DMS53 treated with DMSO at 0.1 percent for 48 hours (cell line): ENCODE measurements at regions not wholly inside any gene's neighbourhood (a gene's known extent, or its start where the extent isn't known, plus 50 kb on each side); places are given as distances from the start of the nearest gene placed in this dataset.
"Not testable (repeated sequence)": the region's sequence is repeated elsewhere in the genome, so short reads cannot be mapped to it uniquely, and the experiment has no call there.

Source experiments
- DNase-seq: peaks from one replicate; lab custom pipeline; 2025; ENCODE audit not compliant: unreplicated experiment; lab: John Stamatoyannopoulos, UW

DNA sequence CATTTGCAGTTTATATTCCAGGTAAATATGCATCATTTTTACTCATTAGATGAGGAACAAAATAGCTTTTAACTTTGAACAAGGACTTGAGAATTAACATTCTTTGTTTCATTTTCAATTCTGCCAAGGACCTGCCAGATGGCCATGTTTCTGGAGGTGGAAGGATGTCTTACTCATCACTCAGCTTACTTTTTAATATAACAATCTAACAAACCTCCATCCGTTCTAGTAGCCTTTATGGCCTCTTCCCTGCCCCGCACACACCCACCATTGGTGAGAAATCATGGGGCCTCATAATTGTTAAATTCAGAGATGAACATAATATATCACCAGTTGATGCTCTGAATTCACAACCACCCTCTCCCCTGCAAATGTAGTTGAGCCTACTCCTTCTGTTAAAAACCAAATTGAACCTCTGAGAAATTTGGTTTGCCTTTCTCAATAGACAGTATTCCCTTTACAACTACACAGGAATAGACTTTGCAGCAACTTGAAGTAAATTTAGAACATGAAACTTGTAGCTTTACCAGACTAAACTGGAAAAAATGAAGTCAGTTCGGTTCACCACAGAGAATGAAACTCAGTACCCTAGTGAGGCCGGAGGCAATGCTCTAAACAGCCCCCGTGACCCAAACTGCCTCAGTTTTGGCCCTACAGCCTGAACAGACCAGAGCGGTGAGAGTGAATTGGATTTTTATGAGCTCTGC, 50.1 kb upstream of the ACSL4 start:
- DNase-seq = no peak

DNA sequence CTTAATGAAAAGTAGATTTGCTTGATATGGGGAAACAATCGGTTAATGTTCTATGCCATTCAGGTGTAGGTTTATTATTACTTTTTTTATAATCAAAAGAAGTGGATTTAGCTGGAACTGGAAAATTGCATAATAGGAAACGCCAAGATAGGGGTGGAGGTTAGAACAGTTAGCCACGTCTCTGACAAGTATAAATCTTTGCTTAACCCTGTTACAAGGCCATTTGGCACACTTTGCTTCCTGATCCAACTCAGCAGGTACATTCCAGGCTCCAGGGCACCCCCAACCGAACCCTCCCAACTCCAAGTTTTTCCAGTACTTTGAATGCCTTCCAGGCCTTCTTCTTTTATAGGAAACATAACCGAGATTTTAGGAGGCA, 50.6 kb upstream of the ACSL4 start:
- no peak for DNase-seq

DNA sequence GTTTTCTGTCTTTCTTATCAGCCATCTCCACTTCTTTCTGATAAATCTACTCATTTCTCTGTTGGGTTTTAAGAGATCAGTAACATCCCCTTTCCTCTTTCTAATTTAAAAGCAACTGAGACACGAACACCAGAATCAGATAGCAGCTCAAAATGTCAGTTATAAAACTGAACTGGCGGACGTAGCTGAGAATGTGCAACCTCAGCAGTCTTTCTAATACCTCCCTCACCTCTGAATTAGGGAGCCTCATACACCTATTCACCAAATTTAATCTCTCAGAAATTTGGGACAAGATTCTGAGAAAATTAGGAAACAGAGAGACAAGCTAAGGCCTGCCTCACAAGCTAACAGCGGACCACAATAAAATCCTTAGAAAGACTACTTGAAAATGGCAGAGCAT, 52.0 kb upstream of the ACSL4 start:
- DNase-seq = no peak

DNA sequence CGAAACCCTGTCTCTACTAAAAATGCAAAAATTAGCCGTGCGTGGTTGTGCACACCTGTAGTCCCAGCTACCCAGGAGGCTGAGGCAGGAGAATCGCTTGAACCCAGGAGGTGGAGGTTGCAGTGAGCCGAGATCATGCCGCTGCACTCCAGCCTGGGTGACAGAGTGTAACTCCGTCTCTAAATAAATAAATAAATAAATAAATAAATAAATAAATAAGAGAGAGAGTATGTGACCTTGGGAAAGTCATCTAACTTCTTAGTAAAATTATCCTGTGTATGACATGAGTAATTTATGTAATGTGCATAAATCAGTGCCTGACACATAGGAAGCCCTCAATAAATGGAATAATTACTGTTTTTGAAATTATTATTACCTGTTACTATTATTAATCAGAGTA, 57.5 kb upstream of the ACSL4 start:
- DNase-seq = not testable (repeated sequence)

DNA sequence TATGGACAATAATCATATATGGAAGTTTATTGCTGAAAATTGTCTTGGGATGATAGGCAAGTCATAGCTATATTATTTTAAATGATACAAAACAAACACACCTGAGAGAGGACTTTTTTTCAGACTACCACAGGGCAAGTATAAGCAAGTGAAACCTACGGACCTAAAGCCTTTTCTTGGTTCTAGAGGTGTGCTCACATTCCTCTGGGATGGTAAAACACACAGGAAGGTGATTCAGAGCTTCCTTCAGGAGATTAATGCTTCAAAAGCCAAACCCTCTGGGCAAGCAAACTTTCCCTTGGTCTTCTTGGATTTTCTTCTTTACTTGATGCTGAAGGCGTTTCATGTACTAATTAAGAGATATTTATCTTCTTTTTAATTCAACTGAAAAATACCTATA, 60.1 kb upstream of the ACSL4 start:
- no peak for DNase-seq

DNA sequence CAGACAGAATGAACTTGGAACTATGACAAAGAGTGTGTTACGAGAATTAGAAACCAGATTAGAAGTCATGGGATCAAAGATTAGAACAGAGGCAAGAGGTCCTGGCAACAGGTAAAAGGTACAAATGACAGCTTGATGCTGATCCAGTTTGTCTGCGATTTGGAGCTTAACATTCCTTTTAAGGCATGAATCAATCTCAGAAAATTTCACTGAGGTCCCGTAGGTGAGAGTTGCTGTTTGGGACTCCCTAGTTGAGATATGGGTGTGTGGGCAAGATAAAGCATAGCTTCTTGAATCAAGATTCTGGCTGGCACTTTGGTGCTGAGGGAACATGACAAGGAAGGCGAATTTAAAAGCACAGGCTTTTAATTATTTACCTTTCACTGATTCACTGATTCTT, 62.6 kb upstream of the ACSL4 start:
- DNase-seq = no peak

DNA sequence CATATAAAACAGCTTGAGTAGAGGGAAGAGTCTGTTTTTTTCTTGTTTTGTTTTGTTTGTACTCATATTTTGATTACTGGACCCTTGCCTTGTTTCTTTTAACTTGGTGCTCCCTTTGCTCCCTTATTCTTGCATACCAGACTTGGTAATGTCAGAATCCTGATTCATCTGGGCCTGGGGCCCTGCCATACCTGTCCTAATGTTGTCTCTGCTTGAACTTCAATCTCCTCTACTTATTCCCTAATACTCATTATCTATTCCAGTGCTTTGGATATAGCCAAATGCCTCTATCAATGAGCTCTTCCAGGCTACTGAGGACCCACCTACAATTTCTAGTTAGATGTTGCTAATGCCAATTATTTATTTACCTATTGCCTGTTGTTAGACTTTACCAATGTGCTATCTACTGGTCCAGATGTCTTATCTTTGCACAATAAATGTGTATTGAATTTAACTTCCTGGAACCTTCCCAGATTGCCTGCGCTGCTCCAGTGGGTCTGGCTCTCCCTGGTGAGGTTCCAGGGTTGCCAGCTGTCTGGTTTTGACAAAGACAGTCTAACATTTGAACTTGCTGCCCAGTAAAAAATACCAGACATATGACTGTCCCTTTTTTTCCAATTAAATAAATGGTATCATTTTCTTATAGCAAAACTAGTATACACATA, 64.4 kb upstream of the ACSL4 start:
- no peak for DNase-seq

DNA sequence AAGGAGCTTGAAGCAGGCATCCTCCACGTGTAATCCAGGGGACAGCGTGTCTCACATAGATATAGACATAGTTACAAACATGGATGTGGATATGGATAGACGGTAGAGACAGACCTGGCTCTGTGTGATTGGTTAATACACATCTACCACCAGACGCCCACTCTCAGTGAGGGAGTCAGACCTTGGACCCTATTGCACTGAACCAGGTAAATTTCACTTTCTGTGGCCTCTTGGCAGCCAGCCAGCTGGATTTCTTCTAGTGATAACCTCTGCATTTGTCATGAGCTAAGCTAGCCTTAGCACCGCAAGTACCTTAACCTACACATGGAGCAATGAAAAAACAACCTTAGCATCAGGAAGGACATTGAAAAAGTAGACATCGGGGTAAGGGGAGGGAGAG, 79.2 kb upstream of the ACSL4 start:
- no peak for DNase-seq

DNA sequence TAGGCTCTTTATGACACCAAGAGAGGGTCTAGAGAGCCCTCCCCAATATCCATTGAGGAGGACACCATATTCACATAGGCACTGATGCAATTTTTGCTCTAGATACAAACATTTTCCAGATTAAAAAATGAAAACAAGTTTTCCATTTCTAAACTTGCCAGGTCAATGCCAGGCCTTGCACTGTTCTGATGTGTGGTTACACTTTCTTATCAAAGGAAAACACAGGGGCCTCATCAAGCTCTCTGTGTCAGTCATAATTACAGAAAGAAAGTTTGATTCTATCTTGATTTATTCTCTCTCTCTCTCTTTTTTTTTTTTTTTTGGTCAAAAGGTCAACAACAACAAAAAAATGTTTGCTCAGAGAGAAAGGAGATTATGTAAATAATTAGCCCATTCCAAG, 80.2 kb upstream of the ACSL4 start:
- DNase-seq = no peak

DNA sequence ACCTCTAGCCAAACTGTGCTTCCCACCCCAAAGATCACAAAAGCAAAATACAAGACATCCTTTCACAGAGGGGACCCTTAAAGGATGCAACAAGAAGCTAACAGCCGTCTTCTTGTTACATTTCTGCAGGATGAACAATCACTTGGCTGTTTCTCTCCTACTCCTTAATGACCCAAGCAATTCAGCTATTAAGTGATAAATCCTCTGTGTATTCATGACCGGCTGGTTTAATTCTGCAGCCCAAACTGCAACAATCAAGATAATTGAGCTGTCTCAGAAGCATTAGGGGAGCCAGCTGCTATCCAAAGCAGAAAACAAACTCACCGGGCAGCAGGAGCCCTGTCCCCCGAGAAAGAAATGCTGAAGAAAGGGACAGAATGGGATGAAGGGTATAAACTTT, 85.9 kb upstream of the ACSL4 start:
- no peak for DNase-seq

DNA sequence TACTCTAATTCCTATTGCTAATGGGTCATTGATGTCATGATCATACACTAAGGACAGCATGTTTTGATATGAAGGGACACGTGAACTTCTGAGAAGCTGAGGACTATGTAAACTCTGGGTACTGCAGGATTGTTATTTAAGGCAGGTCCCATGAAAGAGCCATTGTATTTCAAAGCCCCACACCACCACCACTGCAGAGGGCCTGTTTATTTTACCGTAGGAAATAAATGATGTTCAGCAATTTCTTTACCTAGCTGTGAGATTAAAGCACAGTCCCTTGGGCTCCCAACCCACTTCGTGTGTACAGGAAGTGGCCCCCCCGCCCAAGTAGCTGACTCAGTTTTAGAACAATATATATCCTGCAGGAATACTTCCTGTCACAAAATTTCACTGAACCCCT, 89.8 kb upstream of the ACSL4 start:
- DNase-seq = no peak

DNA sequence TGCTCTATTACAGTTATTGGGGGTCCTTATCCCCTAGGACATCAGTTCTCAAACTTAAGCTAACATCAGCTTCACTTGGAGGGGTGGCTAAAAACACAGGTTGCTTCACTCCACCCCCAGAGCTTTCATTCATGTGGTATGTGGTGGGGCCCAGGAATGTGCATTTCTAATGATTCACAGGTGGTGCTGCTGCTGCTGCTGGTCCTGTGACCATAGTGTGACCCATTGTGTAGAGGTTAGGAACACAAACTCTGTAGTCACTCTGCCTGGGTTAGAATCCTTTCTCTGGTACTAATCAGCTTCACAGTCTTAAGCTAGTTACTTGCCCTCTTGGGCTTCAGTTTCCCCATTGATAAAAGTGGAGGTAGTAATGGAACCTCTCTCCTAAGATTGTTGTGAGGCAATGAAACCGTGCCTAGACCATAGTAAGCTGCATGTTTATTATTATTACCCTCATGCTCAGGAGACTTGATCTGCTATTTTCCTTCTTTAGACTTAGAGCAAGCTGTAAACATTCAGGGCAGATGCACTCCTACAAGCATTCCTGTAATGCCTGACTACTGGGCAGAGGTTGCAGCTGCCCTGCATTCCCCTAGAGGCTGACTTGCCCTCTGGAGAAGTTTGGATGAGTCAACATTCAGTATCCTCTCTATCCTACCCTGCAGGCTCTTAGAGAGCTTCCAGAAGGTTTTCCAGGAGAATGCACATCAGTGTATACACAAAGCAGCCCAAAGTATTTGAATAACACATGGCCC, 94.1 kb upstream of the ACSL4 start:
- no peak for DNase-seq

DNA sequence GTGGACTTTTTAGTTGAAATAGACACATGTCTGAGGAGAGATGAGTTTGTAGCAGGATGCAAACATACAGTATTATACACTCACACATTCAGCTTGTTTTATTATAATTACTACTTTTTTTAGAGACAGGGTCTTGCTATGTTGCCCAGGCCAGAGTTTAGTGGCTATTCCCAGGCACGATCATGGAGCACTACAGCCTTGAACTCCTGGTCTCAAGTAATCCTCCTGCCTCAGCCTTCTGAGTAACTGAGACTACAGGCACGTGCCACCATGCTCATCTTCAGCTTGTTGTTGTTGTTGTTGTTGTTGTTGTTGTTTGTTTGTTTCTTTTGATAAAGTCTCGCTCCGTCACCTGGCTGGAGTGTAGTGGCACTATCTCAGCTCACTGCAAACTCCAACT, 94.7 kb upstream of the ACSL4 start:
- DNase-seq = no peak

DNA sequence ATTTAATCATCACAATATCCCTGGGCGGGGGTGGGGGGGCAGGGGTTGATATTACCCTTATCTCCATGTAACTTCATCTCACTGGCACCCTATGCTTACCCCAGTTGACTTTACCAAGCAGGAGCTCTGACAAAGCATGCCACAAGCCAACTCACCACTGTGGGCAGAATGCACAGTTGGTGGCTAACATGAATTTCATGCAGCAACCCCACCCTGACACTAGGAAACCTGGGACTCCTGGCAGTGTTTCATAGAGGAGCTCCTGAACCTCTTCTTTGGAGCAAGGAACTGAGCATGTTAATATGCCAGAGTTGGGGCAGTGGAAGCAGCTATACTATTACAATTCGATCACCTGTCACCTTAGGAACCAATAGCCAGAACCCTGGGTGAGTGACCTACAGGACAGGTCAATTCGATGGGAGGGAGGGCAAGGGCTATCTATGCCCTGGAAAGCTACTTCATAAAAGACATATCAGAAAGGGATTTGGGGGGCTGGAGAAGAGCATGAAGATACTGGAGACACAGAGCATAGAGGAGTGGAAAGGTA, 97.2 kb upstream of the ACSL4 start:
- DNase-seq = no peak

DNA sequence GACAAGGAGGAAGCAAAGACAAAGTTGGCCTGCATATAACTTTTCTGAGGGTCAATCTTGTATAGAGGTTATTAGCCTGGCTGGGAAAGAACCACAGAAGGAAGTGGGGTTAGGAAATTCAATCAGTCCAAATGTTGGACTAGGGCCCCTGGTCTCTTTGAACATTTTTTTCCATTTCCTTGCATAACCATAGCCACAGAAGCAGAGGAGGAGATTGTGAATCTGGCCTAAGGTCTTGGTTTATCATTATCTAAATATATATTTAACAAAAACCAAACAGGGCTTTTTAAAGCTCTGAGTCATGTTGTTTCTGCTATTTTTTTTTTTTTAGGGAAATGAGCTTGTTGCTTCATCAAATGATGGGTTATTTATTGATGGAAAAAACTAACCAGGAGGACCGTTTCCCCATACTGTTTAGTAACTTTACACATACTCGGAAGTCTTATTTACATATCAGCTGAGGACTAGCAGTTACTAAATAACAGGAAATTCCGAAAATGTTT, 97.7 kb upstream of the ACSL4 start:
- DNase-seq = no peak

DNA sequence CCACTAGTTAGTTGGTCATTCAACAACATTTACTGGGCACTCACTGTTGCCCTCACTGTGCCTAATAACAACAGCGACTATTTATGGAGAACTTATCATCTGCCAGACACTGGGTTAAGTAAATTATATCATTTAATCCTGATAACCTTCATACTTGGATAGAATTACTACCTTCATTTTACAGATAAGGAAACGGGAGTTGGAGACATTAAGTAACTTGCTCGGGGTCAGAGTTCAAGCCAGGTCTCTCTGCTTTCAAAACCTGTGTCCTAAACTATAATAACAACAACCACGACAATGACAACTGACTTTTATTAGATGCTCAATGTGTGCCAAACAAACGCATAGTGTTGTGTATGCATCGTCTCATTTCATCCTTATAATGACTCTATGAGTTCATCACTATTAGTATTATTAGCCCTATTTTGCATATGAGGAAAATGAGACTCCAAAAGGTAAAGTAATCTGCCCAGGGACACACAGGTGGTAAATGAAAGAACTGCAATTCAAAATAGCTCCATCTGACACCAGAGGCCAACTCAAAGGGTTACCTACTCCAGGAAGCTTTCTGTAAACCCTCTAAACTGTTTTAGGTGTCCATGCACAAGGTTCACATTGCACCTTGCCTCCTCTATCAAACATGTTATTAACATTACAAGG, 98.4 kb upstream of the ACSL4 start:
- DNase-seq = no peak

DNA sequence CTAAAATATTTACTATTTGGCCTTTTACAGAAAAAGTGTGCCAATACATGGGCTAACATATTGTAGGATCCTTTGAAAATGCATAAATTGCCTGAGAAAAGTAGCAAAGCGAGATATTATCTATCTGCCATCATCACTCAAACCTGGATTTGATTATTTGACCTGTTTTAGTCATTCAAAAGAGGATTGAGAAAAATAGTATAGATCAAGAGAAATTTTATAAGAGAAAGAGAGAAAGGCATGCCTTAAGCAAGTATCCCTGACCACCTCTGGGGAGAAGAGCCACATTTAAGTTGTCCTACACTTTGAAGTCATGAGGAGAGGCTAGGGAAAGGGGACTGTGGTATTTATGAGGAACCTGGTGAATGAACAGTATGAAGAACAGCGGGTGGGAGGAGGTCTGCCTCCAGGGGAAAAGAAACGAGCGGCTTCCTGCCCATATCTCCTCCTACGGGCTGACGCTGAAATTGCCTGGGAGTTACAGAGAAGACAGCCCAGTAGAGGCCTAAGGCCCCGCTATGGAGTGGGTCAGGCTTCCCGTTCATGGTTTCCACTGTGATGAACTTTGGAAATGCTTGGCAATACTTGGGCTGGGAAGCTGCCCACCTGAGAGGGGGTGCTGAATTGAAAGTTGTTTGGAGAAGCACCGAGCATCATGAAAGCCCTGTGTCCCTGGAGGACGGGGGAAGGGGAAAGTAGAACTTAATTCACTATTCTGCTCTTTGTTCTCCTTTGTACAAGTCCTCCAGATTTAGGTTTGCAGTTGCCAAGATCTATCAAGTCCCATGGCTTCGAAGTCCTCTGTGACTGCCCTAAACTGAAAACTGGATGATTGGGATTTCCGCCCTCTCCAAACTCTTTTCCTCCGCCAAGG, 106.9 kb upstream of the ACSL4 start:
- no peak for DNase-seq

DNA sequence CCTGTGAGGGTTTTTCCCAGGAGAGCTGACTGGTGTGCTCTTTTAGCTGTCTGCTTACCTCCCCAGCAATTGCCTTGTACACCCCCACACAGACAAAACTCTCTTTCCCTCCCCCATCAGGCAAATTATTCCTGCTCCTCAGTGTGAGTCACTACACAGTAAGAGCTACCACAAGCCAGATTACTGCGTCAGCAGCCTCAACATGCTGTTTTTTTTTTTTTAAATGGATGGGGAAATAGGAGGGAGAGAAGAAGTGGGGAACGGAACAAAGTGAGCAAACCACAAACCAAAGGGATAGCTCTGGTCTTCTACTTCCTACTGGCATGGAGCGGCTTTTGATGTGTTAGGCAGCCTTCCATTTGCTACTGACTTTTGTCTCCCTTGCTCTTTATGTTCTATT, 107.5 kb upstream of the ACSL4 start:
- no peak for DNase-seq

DNA sequence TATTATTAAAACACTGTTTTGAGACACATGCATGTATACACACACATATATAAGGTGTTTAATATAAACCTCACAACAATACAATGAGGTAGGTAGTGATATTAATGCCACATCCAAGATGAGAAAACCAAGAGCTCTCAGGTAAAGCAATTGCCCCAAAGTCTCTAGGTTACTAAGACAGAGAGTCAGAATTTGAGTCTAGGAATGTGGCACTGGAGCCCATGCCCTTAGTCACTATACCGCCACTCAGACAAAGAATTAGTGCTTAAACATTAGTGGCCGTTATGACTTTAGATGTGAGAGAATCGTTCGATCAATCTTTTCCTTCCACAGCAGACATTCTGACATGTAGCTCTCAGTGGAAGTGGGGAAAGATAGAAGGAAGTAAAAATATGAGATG, 108.2 kb upstream of the ACSL4 start:
- DNase-seq = no peak

DNA sequence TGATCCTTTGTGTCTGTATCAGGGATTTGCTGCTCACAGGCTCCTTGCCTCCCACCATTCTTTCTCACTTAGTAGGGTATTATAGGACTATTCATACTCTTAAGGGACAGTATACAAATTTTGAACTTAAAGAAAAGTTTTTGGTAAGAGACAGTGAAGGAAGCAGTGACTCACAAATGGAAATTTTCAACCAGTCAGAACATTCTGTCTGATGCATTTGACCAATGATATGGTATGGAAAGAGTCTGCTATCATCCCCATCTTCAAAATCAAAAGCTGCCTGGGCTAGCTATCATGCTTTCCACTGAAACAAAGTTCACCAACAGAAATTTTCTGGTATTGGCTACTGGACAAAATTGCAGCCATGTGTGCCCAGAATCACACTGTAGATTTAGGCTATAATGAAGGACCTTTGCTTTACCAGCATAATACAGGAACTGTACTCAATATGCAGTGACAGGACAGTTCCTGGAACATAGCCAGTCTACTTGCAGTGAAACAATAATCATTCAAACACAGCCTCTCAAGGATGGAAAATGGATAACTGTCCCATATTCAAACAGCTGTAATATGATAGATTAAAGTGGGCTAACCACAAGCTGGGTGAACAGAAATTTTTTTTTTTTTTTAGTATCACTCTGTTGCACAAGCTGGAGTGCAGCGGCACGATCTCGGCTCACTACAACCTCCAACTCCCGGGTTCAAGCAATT, 109.0 kb upstream of the ACSL4 start:
- DNase-seq = no peak
